ENCODE measurements at regions not wholly inside any gene's neighbourhood (a gene's known extent, or its start where the extent isn't known, plus 50 kb on each side); places are given as distances from the start of the nearest gene placed in this dataset.
"Not testable (repeated sequence)": the region's sequence is repeated elsewhere in the genome, so short reads cannot be mapped to it uniquely, and the experiment has no call there.

DNA sequence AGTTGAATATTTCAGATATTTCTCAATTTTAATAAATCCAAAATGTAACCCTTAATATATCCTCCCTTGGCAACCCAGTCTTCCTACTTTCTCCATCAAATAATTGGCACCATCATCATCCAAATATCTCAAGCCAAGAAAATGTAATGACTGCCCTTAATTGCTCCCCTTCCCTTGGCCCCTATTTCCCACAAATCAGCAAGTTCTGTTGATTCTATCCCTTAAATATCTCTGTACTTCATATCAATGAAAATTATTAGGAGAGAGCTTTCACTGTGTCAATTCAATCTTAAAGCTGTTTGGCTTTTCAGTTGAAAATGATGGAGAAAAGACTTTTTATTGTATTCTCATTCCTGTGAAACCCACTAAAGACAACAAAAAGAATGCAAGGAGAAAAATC lies 349.8 kb downstream of the HINT1 start:
- ATAC-seq, result no peak

DNA sequence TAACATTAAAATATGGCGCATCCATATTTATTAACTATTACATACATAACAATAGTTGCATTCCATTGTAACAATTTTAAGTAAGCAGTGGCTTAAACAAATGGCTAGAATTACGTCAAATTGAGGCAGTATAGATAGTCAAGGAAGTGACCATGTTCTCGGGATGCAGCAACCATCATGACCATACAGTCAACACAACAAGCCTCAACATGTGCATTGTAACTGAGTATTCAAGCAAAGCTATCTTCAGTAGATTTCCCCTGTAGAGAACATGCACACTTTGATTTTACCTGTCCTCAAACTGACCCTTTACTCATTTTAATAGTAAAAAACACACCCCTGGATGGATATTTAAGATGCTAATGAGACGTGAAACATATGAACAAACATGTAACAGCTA lies 356.4 kb downstream of the HINT1 start:
- ATAC-seq, result no peak

DNA sequence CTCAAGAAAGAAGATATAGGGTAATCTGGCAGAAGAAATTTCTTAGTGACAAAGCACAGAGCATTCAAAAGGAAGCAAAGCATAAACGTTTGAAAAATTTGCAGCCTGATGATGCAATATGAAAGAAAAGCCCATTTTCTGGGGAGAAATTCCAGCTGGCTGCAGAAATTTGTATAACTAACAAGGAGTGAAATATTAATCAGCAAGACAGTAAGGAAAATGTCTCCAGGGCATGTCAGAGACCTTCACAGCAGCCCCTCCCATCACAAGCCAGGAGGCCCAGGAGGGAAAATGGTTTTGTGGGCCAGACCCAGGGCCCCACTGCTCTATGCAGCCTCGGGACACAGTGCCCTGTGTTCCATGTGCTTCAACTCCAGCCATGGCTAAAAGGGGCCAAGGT lies 359.4 kb downstream of the HINT1 start:
- no peak for ATAC-seq

DNA sequence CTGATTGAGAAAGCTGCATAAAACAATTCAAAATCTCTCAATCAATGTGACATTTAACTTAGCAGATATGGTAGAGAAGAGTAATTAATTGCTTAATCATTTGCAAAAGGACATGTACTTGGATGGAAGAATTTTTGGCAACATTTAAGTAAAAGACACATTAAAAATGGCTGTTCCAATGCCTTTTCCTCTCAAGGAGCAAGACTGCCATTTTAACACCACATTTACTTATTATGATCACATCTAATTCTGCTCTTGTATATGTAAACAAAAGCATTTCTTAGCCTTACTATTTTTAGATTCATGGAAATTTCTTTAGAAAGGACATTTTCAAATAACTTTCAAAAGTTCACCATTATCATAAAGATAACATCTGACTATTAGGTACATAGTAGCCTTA lies 360.0 kb downstream of the HINT1 start:
- no peak for ATAC-seq

DNA sequence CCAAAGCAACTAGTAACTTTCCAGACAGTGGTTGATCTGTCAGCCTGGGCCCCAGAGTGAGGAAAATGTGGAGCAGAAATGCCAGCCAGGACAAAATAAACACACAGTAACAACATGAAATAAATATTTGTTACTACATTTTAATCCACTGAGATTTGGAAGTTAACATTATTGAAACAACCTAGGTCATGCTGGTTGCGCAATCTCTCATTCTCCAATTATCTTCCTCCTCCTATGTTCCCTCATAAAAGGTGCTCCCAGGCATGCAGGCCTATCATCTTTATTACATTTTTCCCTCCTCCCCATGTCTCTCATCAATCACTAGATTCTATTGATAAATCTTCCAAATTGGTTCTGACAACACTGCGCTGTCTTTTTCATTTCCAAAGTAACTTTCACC lies 363.1 kb downstream of the HINT1 start:
- ATAC-seq, result no peak

DNA sequence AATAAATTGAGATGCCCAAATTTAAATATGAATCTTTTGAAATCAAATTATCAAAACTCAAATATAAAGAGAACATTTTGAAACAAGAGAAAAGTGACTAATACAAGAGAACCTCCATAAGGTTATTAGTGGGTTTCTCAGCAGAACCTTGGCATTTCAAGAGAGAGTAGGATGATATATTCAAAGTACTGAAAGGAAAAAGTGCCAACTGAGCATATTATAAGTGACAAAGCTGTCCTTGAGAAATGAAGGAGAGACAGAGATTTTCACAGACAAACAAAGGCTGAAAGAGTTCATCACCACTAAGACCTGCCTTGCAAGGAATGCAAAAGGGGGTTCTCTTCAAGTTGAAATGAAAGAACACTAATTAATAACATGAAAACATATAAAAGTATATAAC lies 366.0 kb downstream of the HINT1 start:
- ATAC-seq, result no peak

DNA sequence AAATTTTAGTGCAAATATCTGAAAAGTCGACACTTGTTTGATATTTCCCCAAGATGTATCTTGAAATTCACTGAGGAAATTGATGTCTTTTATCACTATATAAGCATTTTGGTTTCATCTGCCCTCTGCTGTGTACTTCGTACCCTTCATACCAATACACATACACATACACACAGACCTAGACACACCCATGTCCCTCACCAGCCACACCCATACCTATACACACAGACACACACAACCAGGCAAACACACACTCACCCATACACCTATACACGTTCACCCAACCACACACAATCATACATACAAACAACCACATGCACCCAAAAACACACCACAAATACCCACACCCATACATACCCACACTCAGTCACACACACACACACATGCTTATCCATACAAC lies 367.8 kb downstream of the HINT1 start:
- no peak for ATAC-seq

DNA sequence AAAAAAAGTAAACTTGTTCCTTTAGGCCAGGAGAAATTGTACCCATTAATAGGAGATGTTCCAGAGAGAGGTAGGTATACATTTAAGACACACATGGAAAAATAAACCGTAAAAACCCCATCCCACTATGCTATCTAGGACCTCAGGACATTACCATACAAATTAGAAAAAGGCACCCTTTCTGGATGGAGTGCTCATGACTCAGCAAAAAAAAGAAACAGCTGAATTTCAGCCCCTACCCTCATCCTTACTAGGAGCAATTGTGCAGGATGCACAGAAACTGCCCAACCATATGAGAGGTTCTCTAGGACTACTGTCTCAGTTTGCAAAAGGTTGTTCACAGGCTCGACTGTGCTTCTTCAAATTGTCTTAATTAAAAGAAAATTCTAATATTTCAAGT lies 368.2 kb downstream of the HINT1 start:
- ATAC-seq, result no peak

DNA sequence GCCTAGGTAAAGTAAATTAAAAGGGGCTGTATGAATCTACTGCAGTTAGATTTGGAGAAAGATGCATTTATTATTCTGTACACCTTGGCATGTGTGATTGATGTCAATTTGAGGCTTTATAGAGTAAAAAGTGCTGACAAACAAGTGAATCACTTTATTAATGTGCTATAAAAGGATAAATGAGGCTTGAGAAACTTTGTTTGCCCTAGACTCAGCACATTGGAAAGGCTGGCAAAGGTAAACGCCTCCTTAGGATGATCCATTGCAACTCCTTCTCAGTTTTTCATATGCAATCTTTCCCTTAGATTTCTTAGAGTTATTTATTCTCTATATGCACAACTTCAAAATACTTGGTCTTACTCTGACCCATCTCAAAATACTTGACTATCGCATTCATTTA lies 369.0 kb downstream of the HINT1 start:
- ATAC-seq, result no peak

DNA sequence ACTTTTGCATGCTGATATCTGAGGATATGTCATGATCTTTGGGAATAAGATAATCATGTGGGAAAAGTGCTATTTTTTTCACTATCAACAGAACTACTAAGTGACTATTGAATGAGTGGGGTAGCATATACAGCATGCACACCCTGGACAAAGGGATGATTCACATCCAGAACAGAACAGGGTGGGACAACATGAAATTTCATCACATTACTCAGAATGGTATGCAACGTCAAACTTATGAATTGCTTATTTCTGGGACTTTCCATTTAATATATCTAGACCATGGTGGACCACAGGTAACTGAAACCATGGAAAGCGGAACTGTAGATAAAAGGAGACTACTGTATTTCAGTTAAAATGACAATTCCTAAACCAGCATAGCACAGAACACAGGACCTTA lies 370.0 kb downstream of the HINT1 start:
- ATAC-seq, result no peak

DNA sequence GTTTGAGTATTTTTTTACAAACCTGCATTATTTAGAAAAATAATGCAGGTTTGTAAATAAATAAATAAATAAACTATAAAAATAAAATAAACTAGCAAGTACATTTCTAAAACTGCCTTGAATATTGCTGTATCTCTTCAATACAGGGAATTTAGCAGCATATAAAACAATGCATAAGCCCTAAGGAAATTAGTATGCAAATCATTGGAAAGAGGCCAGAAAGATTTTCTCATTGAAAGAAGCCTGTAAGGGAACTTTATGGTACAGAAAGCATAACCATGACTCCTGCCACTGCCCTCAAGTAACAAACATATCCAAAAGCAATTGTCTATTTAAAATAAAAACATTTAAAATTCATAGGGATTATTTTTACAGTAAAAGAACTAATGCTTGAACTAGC lies 387.3 kb downstream of the HINT1 start:
- no peak for ATAC-seq

DNA sequence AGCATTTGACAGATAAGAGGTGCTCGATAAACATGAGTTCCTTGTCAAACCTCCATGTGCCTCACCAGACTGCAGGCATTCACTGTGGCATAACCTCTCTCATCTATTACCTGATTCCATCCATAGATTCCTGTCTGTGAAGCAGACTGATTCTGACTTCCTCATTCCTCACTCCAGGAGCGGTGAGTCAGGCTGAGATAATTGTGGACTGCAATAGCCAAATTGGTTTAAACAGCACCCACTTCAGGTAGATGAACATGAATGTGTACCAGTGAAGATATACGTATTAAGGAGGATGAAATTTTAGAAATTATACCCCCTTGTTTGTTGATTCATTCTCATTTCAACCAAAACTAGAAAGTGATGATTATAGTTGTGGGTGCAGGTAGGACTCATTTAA lies 391.2 kb downstream of the HINT1 start:
- no peak for ATAC-seq

DNA sequence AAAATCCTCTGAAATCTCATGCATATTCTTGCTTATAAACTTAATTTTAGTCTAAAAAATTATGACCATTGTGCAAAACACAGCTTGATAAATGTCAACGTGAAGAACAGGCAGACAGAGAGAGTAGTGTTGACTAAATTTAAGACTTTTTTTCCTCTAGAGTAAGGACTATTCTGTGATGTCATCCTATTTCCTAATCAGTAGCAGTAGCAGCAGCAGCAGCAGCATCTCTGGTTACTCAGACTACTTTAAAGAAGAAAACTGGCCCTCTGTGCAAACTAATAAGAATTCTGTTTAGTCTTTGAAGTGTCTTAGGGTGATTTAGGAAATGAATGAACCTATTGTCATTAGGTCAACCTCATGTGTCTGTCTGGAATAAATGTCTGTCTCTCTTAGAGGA lies 403.0 kb downstream of the HINT1 start:
- no peak for ATAC-seq

DNA sequence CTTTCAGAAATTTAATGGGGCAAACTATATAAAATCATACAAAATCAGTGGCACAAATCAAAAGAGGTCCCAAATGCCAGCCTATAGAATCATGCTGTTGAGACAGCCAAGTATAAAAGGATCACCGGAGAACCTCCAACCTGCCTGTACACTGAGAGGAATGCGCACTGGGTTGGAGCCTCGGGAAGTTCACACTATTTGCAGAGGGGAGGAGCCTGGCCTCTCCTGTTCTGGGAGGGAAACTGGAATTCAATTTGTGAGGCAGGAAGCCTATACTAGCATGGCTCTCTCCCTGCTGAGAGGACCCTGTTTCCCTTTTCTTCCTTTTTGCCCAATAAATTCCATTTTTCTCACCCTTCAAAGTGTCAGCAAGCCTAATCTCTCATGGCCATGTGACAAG lies 406.0 kb downstream of the HINT1 start:
- ATAC-seq, result no peak

DNA sequence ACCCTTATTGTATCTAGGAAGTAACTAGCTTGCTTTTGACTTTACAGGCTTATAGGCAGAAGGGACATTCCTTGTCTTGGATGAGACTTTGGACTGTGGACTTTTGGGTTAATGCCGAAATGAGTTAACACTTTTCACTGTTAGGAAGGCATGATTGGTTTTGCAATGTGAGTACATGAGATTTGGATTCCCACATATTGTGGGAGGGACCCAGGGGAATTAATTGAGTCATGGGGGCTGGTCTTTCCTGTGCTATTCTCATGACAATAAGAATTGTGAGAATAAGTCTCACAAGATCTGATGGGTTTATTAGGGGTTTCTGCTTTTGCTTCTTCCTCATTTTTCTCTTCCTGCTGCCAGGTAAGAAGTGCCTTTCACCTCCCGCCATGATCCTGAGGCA lies 417.5 kb downstream of the HINT1 start:
- ATAC-seq, result no peak

DNA sequence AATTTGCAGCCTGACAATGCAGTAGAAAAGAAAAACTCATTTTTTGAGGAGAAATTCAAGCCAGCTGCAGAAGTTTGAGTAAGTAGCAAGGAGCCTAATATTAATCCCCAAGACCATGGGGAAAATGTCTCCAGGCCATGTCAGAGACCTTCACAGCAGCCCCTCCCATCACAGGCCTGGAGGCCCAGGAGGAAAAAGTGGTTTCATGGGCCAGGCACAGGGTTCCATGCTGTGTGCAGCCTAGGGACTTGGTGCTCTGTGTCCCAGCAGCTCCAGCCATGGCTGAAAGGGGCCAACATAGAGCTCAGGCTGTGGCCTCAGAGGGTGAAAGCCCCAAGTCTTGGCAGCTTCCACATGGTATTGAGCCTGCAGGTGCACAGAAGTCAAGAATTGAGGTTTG lies 418.4 kb downstream of the HINT1 start:
- ATAC-seq, result not testable (repeated sequence)

DNA sequence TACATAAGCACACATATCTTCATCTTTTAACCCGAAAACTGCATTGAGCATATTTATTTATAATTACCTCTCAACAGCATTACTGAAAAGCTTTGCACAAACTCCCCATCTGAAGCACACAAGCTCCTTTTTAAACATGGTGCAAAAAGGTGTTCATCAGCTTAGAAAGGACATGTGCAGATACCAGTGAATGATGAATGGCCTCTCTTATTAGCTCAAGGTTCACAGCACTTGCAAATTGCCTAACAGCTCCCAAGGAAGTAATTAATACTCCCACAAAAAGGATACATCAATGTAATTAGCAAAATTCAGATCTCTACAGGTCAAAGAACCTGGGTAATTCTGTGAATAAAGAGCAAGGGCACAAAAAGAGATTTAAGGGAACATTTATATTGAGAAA lies 422.0 kb downstream of the HINT1 start:
- no peak for ATAC-seq

DNA sequence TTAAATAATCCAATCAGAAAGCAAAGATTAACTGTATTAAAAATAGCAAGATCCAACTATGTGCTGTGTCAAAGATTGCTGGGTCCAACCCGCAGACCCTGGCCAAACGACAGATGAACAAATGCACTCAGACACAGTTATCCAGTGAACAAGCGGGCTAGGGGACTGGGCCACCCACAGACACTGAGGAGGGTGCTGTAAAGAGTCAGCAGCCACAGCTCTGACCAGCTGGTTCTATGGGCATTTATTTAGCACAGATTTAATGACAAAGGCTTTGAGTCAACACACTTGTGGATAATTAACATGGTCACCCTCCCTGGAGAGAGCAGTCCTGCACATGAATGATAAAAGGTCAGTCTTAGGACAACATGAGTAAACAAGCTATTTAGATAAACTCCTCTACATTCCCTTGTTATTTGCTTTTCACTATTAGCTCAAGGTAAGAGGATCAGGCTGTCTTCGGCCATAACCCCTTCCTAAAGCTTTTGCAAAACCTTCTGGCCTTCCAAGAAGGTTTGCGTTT lies 424.9 kb downstream of the HINT1 start:
- ATAC-seq, result no peak

DNA sequence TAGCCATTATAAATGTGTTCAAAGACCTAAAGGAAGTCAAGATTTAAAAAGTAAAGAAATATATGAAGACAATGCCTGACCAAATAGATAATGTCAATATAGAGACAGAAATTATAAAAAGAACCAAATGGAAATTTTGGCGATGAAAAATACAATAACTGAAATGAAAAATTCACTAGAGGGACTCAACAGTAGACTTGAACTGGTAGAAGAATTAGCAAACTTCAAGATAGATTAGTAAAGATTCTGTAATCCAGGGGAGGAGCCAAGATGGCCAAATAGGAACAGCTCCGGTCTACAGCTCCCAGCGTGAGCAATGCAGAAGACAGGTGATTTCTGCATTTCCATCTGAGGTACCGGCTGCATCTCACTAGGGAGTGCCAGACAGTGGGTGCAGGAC lies 433.2 kb downstream of the HINT1 start:
- ATAC-seq, result no peak

DNA sequence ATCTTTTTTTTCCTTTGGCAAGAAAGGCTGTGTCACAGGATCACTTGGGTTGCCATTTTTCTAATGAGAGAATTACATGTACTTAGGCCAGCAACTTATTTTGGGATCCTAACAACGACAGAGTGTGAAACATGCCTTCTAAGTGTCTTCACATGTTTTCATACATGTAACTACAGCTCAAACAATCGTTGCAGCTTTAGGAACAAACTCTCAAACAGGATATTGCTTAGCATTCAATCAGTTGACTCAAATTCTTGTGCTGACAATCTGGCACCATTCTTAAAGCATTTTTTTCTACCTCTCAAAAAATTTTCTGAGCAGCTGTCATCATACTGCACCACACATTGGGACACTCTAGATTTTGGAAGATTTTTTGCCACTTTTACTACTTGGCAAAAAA lies 435.5 kb downstream of the HINT1 start:
- ATAC-seq, result no peak

DNA sequence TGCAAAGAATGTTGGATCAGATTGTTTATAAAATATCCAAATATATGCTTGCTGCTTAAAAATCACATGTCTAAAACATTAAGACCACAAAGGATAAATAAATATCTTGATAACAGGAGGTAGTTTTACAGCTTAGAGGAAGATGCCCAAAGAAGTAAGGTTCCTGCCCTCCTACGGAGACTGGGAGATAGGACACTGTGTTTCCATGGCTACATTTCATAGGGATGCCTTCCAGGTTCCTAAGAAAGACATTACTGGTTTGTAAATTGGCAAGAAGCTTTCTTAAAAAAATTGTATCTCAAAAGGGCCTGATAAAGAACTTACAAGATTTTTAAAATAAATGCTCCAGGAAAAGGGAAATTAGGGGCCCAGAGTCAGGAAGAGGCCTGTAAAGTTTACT lies 437.2 kb downstream of the HINT1 start:
- no peak for ATAC-seq

DNA sequence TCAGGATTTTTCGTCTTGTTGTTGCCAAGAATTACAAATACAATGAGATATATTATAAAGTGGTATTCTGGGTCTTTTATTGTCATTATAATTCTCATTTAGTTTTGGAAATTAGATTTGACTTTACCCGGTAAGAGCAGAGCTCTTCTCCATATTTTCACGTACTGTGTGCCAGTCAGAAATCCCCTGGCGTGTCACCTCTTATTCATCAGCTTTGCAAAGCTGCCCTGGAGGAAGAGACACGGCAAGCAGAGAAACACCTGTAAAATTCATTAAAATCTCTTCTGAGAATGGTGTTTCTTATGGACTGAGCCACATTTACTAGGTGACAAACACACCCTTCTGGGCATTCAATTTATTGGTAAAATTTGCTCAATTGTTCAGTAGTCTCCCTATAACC lies 440.4 kb downstream of the HINT1 start:
- no peak for ATAC-seq

DNA sequence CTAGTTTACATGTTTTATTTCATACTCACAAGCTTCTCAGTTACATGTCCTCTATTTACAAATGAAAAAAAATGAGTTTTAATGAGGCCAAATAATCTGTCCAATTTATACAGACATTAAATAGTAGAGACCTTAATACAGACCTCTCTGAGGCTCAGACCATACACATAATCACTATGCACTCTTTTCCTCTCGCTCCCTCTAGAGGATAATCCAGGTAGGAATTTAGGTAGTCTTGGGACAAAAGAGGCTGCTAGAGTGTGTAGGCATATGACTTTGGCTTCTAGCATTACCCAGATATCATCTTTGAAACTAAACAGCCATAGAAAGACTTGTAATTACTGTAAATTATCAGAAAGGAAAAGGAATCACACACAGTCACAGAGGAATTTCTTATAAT lies 444.7 kb downstream of the HINT1 start:
- no peak for ATAC-seq

DNA sequence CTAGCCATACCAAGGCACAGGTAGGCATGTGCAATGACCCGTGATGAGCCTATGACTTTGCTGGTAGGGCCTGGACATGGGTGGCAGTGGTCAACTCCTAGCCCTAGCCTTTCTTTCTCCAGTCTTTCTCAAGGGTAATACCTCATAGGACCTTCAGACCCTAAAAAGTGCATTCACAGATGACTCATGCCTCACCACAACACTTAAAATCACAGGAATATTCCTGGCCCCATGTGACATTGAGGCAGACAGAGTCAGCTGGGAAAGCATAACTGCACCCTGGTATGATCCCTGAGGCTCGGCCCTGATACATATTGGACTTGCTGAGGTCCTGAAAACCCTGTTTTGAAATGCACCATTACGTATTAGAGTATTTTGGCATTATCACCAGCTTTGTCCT lies 449.5 kb downstream of the HINT1 start:
- ATAC-seq, result no peak

DNA sequence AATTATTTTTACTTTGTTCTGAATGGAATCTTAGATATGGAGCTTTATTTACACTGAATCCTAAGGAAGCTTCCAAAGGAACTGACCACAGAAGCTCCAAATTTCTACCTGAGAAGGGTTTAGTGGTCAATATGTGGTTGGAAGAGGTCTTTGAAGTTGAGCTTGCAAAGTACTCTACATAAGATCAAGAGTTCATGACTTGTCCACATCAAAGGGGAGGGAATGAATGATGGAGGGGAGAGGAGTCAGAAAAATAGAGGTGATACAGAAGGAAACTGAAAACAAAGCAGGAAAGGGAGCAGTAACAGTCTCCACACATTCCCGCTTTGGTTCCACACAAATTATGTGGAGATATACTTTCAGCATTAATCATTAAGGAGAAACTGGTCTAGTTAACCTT lies 450.9 kb downstream of the HINT1 start:
- ATAC-seq, result no peak

DNA sequence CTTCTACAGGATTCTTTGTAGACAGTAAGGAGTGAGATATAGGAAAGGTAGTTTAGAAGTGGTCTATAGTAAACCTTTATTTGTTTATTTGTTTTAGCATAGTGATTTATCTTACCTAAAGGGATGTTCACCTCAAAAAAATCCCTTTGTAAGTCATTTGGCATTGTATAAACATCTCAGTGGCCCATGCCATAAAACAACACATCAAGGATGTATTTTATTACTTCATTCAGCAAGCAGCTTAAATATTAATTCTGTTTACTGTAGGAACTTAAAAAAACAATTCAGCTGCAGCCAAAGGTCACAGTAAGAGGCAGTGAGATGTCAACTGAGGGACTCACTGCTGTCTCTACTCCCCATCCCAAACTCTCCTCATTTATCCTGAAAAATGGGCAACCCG lies 452.7 kb downstream of the HINT1 start:
- no peak for ATAC-seq

All from activated CD4-positive, CD25-positive, alpha-beta regulatory T cell treated with anti-CD3 and anti-CD28 coated beads, Interleukin-2, amount 50 U/mL, for 24 hours (primary cell).